Keratinocyte (primary cell): ENCODE measurements at regions not wholly inside any gene's neighbourhood (a gene's known extent, or its start where the extent isn't known, plus 50 kb on each side); places are given as distances from the start of the nearest gene placed in this dataset.

Experiments used
- CTCF ChIP-seq, 3 experiments: IDR thresholded peaks in 1 of 3; conservative IDR thresholded peaks in 1 of 3; optimal IDR thresholded peaks in 1 of 3; 2 replicates in 2 of 3; 3 replicates in 1 of 3; pipeline versions ENCODE3 to v1.5.1; 2011; ENCODE audit warnings: low read length in 3 of 3, mild to moderate bottlenecking in 3 of 3, moderate library complexity in 2 of 3, control low read depth in 1 of 3, inconsistent platforms in 1 of 3; ENCODE audit not compliant: insufficient read depth in 2 of 3; ENCODE audit errors: extremely low read depth in 1 of 3
- EZH2 ChIP-seq: IDR thresholded peaks from one replicate; pipeline ENCODE4 v1.6.1; 2012; ENCODE audit warnings: inconsistent platforms, mild to moderate bottlenecking, low read length, moderate library complexity

- TF ChIP-seq CTCF (optimal IDR thresholded peaks at IDR 0.05 in 1 of 3, IDR thresholded peaks at IDR 0.05 in 1 of 3, conservative IDR thresholded peaks at IDR 0.05 in 1 of 3; ENCODE audit: extremely low read depth in 1 of 3, insufficient read depth in 2 of 3, low read length in 3 of 3) (no peak), EZH2 (no peak)
Observed at GRCh38 chr16:27617665-27618064, 67.7 kb downstream of the KATNIP start.
